HEK293 (cell line): ENCODE measurements at regions not wholly inside any gene's neighbourhood (a gene's known extent, or its start where the extent isn't known, plus 50 kb on each side); places are given as distances from the start of the nearest gene placed in this dataset.

Experiments used
- ATF2 ChIP-seq: fragments of 450-650 bp; formaldehyde crosslinking; IDR thresholded peaks from 2 replicates; pipeline ENCODE4 v1.5.1; 2016; ENCODE audit warnings: missing biosample characterization, missing genetic modification characterization, low read depth
- CTCF ChIP-seq: fragments of 450-650 bp; formaldehyde crosslinking; IDR thresholded peaks from 2 replicates; pipeline ENCODE4 v1.5.1; 2016; ENCODE audit warnings: missing biosample characterization, missing genetic modification characterization
- MYNN ChIP-seq: fragments of 450-650 bp; formaldehyde crosslinking; IDR thresholded peaks from 2 replicates; pipeline ENCODE4 v1.5.1; 2016; ENCODE audit warnings: missing biosample characterization, missing genetic modification characterization, borderline replicate concordance
- REPIN1 ChIP-seq: fragments of 450-650 bp; formaldehyde crosslinking; IDR thresholded peaks from 2 replicates; pipeline ENCODE4 v1.5.1; 2017; ENCODE audit warnings: missing biosample characterization, missing genetic modification characterization, low read depth
- ZBTB21 ChIP-seq: fragments of 450-650 bp; formaldehyde crosslinking; IDR thresholded peaks from 2 replicates; pipeline ENCODE4 v1.5.1; 2017; ENCODE audit warnings: missing biosample characterization, missing genetic modification characterization
- ZBTB8A ChIP-seq: fragments of 450-650 bp; formaldehyde crosslinking; IDR thresholded peaks from 2 replicates; pipeline ENCODE4 v1.5.1; 2016; ENCODE audit warnings: missing biosample characterization, missing genetic modification characterization
- ZNF645 ChIP-seq: fragments of 450-650 bp; formaldehyde crosslinking; IDR thresholded peaks from 2 replicates; pipeline ENCODE4; 2016; ENCODE audit warnings: missing biosample characterization, missing genetic modification characterization

- no peak for TF ChIP-seq ZBTB8A (tag by site-specific recombination)
- no peak for TF ChIP-seq REPIN1 (tag by site-specific recombination)
- no peak for TF ChIP-seq ZNF645 (tag by site-specific recombination)
- TF ChIP-seq CTCF (tag by site-specific recombination): no peak
- no peak for TF ChIP-seq ZBTB21 (tag by site-specific recombination)
- TF ChIP-seq ATF2: no peak
- TF ChIP-seq MYNN (tag by site-specific recombination): no peak
Measured at GRCh38 chr5:145479271-145479670, 355.9 kb downstream of the PRELID2 start.
